GM08714 (cell line): ENCODE measurements at regions not wholly inside any gene's neighbourhood (a gene's known extent, or its start where the extent isn't known, plus 50 kb on each side); places are given as distances from the start of the nearest gene placed in this dataset.

Experiments used
- H3K4me3 ChIP-seq: fragments of 200-500 bp; sonication (Bioruptor generic); 2 replicates; pipeline ENCODE4 v1.5.1; 2014; ENCODE audit warnings: mild to moderate bottlenecking, low read length, inconsistent platforms
- ZNF274 ChIP-seq: IDR thresholded peaks from 2 replicates; pipeline ENCODE4 v1.6.1; 2012; ENCODE audit warnings: mild to moderate bottlenecking, low read depth, low read length

DNA sequence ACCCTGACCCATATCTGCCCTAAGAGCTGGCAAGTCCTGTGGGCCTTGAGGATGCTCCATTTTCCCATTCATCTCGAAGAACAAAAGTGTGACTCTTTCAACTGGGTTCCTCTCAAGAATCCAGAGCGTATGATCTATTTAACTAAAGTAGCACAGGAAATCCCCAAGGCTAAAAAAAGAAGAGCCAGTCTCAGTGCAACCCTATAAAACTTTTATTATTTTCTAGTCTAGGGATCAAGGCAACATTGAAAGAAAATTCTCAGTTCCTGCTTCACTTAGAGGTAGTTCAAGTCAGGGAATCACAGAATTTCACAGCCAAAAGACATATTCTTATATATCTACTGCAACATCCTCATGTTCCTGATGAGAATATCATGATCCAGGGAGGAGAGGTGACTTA lies 51.6 kb upstream of the GRM7 start:
- no peak for TF ChIP-seq ZNF274
- no peak overlapping the region for H3K4me3 ChIP-seq
